OCI-LY7 (cell line): ENCODE measurements at regions not wholly inside any gene's neighbourhood (a gene's known extent, or its start where the extent isn't known, plus 50 kb on each side); places are given as distances from the start of the nearest gene placed in this dataset.

Experiments used
- EZH2phosphoT487 ChIP-seq: fragments of 200-600 bp; sonication (generic); IDR thresholded peaks from 2 replicates; pipeline ENCODE4 v1.6.1; 2018; ENCODE audit warnings: low read depth, borderline replicate concordance, mild to moderate bottlenecking, mixed run types, antibody characterized with exemption, low read length, moderate library complexity, mixed read lengths
- TF ChIP-seq, protein P1 (sequence below): fragments of 200-600 bp; sonication (generic); conservative IDR thresholded peaks from 2 replicates; pipeline ENCODE4 v1.5.1; 2014; ENCODE audit warnings: mild to moderate bottlenecking, antibody characterized with exemption, low read length, moderate library complexity, mixed read lengths

DNA sequence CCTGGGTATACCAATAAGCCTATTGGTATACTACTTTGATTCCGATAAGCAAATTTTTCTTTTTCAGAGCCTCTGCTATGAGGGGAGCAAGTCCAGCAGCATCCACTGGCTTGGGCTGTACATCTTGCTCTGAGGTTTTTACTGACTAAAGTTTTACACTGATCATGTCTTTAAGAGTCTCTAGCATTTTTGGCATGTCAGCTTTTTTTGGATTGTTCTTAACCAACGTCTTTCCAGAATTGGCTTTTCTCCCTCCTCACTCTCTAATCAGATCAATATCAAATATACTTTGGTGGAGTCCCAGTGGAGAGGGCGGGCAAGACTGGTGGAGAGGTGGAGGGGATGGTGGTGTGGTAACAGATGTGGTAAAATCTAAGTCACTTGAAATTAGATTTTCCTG is 196.8 kb downstream of the HEPH start:
- TF ChIP-seq, protein P1, sequence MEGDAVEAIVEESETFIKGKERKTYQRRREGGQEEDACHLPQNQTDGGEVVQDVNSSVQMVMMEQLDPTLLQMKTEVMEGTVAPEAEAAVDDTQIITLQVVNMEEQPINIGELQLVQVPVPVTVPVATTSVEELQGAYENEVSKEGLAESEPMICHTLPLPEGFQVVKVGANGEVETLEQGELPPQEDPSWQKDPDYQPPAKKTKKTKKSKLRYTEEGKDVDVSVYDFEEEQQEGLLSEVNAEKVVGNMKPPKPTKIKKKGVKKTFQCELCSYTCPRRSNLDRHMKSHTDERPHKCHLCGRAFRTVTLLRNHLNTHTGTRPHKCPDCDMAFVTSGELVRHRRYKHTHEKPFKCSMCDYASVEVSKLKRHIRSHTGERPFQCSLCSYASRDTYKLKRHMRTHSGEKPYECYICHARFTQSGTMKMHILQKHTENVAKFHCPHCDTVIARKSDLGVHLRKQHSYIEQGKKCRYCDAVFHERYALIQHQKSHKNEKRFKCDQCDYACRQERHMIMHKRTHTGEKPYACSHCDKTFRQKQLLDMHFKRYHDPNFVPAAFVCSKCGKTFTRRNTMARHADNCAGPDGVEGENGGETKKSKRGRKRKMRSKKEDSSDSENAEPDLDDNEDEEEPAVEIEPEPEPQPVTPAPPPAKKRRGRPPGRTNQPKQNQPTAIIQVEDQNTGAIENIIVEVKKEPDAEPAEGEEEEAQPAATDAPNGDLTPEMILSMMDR, result no peak
- no peak for TF ChIP-seq EZH2phosphoT487
